HG03060 (cell line): ENCODE measurements at regions not wholly inside any gene's neighbourhood (a gene's known extent, or its start where the extent isn't known, plus 50 kb on each side); places are given as distances from the start of the nearest gene placed in this dataset.

Experiments
- ATAC-seq: cut with Tn5 transposase; IDR thresholded peaks from one replicate; pipeline ENCODE4 v1.9.1; 2021; ENCODE audit warnings: low read depth, moderate number of reproducible peaks; ENCODE audit not compliant: unreplicated experiment

GRCh38 chr6:62345446-62345845, 59.4 kb upstream of the KHDRBS2 start:
- ATAC-seq: no peak

- no peak for ATAC-seq
These were observed 58.8 kb upstream of the KHDRBS2 start for GRCh38 chr6:62344850-62345249.

- no peak for ATAC-seq
These were observed 52.5 kb upstream of the KHDRBS2 start for GRCh38 chr6:62338477-62338876.
